ENCODE measurements at regions not wholly inside any gene's neighbourhood (a gene's known extent, or its start where the extent isn't known, plus 50 kb on each side); places are given as distances from the start of the nearest gene placed in this dataset.

- no peak for DNase-seq (ENCODE audit: low spot score)
Measured at GRCh38 chr18:37654034-37654433, 88.4 kb upstream of the CELF4 start.

- DNase-seq (ENCODE audit: low spot score), result no peak
Measured at GRCh38 chr18:37653618-37654017, 88.0 kb upstream of the CELF4 start.

GRCh38 chr18:37649930-37650329, 84.3 kb upstream of the CELF4 start:
- DNase-seq (ENCODE audit: low spot score), result no peak

- DNase-seq (ENCODE audit: low spot score), result no peak
Measured at GRCh38 chr18:37649416-37649815, 83.8 kb upstream of the CELF4 start.

- no peak for DNase-seq (ENCODE audit: low spot score)
Measured at GRCh38 chr18:37641573-37641972, 76.0 kb upstream of the CELF4 start.

- no peak for DNase-seq (ENCODE audit: low spot score)
Measured at GRCh38 chr18:37640504-37640903, 74.9 kb upstream of the CELF4 start.

- no peak for DNase-seq (ENCODE audit: low spot score)
Measured at GRCh38 chr18:37639846-37640245, 74.2 kb upstream of the CELF4 start.

GRCh38 chr18:37637478-37637850, 71.9 kb upstream of the CELF4 start:
- no peak for DNase-seq (ENCODE audit: low spot score)

- DNase-seq (ENCODE audit: low spot score), result no peak
Measured at GRCh38 chr18:37636831-37637477, 71.4 kb upstream of the CELF4 start.

GRCh38 chr18:37634516-37634915, 68.9 kb upstream of the CELF4 start:
- no peak for DNase-seq (ENCODE audit: low spot score)

GRCh38 chr18:37631422-37631821, 65.8 kb upstream of the CELF4 start:
- DNase-seq (ENCODE audit: low spot score), result no peak

GRCh38 chr18:37630334-37630733, 64.7 kb upstream of the CELF4 start:
- no peak for DNase-seq (ENCODE audit: low spot score)

GRCh38 chr18:37628470-37629220, 63.0 kb upstream of the CELF4 start:
- no peak for DNase-seq (ENCODE audit: low spot score)

GRCh38 chr18:37624318-37624717, 58.7 kb upstream of the CELF4 start:
- no peak for DNase-seq (ENCODE audit: low spot score)

GRCh38 chr18:37619964-37620363, 54.4 kb upstream of the CELF4 start:
- DNase-seq (ENCODE audit: low spot score), result no peak

GRCh38 chr18:37617623-37618022, 52.0 kb upstream of the CELF4 start:
- DNase-seq (ENCODE audit: low spot score), result no peak

Data from CD4-positive, alpha-beta T cell treated with Interleukin-6 at 100 ng/mL for 8 hours (primary cell).